ENCODE measurements at regions not wholly inside any gene's neighbourhood (a gene's known extent, or its start where the extent isn't known, plus 50 kb on each side); places are given as distances from the start of the nearest gene placed in this dataset.

DNA sequence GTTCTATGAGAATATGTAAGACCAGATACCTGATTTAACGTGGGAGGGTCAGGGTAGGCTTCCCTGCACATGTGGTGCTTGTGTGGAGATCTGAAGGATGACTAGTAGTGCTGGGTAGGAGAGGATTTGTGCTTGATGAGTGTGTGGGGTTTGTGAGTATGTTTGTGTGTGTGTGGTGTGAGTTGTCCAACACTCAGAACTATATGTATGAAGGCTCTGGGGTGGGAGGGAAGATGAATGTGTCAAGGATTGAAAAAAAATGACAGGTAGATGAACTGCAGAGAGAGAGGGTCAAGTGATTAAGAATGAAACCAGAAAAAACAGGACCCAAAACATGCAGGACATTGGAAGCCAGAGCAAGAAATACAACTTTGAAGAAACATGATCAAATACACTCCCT is 154.6 kb upstream of the NR3C1 start (continued):
- TF ChIP-seq, protein P1, sequence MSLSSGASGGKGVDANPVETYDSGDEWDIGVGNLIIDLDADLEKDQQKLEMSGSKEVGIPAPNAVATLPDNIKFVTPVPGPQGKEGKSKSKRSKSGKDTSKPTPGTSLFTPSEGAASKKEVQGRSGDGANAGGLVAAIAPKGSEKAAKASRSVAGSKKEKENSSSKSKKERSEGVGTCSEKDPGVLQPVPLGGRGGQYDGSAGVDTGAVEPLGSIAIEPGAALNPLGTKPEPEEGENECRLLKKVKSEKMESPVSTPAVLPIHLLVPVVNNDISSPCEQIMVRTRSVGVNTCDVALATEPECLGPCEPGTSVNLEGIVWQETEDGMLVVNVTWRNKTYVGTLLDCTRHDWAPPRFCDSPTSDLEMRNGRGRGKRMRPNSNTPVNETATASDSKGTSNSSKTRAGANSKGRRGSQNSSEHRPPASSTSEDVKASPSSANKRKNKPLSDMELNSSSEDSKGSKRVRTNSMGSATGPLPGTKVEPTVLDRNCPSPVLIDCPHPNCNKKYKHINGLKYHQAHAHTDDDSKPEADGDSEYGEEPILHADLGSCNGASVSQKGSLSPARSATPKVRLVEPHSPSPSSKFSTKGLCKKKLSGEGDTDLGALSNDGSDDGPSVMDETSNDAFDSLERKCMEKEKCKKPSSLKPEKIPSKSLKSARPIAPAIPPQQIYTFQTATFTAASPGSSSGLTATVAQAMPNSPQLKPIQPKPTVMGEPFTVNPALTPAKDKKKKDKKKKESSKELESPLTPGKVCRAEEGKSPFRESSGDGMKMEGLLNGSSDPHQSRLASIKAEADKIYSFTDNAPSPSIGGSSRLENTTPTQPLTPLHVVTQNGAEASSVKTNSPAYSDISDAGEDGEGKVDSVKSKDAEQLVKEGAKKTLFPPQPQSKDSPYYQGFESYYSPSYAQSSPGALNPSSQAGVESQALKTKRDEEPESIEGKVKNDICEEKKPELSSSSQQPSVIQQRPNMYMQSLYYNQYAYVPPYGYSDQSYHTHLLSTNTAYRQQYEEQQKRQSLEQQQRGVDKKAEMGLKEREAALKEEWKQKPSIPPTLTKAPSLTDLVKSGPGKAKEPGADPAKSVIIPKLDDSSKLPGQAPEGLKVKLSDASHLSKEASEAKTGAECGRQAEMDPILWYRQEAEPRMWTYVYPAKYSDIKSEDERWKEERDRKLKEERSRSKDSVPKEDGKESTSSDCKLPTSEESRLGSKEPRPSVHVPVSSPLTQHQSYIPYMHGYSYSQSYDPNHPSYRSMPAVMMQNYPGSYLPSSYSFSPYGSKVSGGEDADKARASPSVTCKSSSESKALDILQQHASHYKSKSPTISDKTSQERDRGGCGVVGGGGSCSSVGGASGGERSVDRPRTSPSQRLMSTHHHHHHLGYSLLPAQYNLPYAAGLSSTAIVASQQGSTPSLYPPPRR (CRISPR knock-in tag; IDR thresholded peaks at IDR 0.05; ENCODE audit: borderline replicate concordance) = no peak
- no peak for TF ChIP-seq RBM39 (optimal IDR thresholded peaks at IDR 0.05; ENCODE audit: low read depth, low read length)
- TF ChIP-seq, protein P2, sequence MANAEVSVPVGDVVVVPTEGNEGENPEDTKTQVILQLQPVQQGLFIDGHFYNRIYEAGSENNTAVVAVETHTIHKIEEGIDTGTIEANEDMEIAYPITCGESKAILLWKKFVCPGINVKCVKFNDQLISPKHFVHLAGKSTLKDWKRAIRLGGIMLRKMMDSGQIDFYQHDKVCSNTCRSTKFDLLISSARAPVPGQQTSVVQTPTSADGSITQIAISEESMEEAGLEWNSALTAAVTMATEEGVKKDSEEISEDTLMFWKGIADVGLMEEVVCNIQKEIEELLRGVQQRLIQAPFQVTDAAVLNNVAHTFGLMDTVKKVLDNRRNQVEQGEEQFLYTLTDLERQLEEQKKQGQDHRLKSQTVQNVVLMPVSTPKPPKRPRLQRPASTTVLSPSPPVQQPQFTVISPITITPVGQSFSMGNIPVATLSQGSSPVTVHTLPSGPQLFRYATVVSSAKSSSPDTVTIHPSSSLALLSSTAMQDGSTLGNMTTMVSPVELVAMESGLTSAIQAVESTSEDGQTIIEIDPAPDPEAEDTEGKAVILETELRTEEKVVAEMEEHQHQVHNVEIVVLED (CRISPR knock-in tag; IDR thresholded peaks at IDR 0.05) = no peak

Measured in K562 (cell line).